LNCAP (cell line): ENCODE measurements at regions not wholly inside any gene's neighbourhood (a gene's known extent, or its start where the extent isn't known, plus 50 kb on each side); places are given as distances from the start of the nearest gene placed in this dataset.

Source experiments
- TF ChIP-seq, protein P1 (sequence below): fragments of 450-650 bp; IDR thresholded peaks from 2 replicates; pipeline ENCODE4 v1.5.1; 2017; ENCODE audit warnings: mild to moderate bottlenecking

GRCh38 chr14:22426711-22427110 lies 162.3 kb downstream of the DAD1 start:
- TF ChIP-seq, protein P1, sequence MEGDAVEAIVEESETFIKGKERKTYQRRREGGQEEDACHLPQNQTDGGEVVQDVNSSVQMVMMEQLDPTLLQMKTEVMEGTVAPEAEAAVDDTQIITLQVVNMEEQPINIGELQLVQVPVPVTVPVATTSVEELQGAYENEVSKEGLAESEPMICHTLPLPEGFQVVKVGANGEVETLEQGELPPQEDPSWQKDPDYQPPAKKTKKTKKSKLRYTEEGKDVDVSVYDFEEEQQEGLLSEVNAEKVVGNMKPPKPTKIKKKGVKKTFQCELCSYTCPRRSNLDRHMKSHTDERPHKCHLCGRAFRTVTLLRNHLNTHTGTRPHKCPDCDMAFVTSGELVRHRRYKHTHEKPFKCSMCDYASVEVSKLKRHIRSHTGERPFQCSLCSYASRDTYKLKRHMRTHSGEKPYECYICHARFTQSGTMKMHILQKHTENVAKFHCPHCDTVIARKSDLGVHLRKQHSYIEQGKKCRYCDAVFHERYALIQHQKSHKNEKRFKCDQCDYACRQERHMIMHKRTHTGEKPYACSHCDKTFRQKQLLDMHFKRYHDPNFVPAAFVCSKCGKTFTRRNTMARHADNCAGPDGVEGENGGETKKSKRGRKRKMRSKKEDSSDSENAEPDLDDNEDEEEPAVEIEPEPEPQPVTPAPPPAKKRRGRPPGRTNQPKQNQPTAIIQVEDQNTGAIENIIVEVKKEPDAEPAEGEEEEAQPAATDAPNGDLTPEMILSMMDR, result no peak

DNA sequence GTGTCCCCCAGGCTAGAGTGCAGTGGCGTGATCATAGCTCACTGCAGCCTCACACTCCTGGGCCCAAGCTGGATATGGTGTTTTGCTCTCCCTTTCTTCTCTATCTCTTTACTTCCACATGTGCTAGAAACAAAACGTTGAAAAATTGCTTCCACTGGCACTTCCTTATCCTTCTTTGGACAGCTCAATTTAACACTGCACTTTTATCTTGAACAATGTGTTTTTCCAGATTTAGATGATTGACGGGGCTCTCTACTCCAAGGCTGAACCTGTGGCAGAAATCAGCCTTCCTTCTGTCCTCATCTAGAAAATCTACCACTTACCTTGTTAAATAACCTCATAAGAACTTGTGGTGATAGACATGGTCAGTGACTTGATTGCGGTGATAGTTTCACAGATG lies 165.1 kb downstream of the DAD1 start:
- TF ChIP-seq, protein P1, result no peak

DNA sequence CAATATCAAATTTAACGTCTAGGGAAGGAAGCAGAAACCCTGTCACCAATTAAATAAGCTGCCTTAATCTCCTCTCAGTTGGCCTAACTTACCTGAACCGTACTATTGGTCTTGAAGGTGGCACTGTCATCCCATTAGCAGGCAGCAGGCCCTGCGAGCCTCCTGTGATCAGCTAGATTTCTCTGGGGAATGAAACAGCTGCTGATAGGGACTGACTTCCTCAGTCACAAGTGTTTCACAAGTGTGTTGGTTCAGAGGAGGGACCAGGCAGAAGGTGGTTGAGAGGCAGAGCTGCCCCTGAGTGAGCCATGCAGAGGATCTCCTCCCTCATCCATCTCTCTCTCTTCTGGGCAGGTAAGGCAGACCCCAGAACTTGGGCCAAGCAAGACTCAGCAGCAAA lies 166.8 kb downstream of the DAD1 start:
- TF ChIP-seq, protein P1, result no peak

GRCh38 chr14:22420598-22421186 lies 168.3 kb downstream of the DAD1 start:
- TF ChIP-seq, protein P1, result no peak

- TF ChIP-seq, protein P1, result no peak
Measured at GRCh38 chr14:22419620-22420019, 169.4 kb downstream of the DAD1 start.

GRCh38 chr14:22418631-22419030 lies 170.4 kb downstream of the DAD1 start:
- TF ChIP-seq, protein P1, result no peak

GRCh38 chr14:22417914-22418313 lies 171.1 kb downstream of the DAD1 start:
- TF ChIP-seq, protein P1, result no peak

DNA sequence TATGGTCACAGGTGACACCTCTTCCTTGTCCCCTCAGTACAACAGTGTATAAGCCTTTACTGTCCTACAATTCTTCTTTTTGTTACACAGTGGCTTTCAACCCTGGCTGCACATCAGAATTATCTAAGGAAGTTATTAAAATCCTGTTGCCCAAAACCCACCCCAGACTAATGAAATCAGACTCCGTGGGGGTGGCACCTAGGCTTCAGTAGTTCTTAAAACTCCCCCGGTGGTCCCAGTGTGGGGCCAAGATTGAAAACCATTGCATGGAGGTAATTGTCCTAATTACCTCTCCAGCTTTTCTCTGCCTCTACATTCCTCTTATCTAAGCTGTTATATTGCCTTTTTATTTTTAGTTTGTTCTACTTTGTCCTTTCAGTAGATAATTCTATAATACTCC lies 172.8 kb downstream of the DAD1 start:
- TF ChIP-seq, protein P1, result no peak
